22Rv1 (cell line): ENCODE measurements at regions not wholly inside any gene's neighbourhood (a gene's known extent, or its start where the extent isn't known, plus 50 kb on each side); places are given as distances from the start of the nearest gene placed in this dataset.

Experiments used
- H3K27ac ChIP-seq: fragments of 450-650 bp; 2 replicates; pipeline ENCODE4 v1.5.1; 2017
- ZFX ChIP-seq: fragments of 450-650 bp; IDR thresholded peaks from 2 replicates; pipeline ENCODE4 v1.6.1; 2017; ENCODE audit warnings: antibody characterized with exemption, borderline replicate concordance
- TF ChIP-seq, protein P1 (sequence below): fragments of 450-650 bp; IDR thresholded peaks from 2 replicates; pipeline ENCODE4 v1.5.1; 2017; ENCODE audit warnings: mild to moderate bottlenecking

DNA sequence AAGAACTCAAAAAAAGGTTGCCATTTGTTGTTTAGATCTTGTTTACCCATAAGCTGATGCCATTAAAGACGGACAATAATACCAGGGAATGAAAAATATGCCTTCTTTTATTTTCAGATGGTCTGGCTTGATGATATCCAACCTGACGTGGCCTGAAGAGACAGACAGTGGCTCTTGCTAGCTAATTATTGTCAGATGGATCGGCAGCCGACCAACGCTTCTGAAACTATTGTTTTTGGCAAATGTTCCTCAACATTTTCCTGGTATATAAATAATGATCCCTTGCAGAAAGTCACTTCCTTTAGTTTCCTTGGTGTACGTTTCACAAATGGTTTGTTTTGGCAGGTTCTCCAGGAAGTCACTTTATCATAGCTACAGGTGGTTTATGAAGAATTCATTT, 290.9 kb upstream of the TSHZ2 start:
- H3K27ac ChIP-seq = no peak overlapping the region
- no peak for TF ChIP-seq ZFX
- TF ChIP-seq, protein P1, sequence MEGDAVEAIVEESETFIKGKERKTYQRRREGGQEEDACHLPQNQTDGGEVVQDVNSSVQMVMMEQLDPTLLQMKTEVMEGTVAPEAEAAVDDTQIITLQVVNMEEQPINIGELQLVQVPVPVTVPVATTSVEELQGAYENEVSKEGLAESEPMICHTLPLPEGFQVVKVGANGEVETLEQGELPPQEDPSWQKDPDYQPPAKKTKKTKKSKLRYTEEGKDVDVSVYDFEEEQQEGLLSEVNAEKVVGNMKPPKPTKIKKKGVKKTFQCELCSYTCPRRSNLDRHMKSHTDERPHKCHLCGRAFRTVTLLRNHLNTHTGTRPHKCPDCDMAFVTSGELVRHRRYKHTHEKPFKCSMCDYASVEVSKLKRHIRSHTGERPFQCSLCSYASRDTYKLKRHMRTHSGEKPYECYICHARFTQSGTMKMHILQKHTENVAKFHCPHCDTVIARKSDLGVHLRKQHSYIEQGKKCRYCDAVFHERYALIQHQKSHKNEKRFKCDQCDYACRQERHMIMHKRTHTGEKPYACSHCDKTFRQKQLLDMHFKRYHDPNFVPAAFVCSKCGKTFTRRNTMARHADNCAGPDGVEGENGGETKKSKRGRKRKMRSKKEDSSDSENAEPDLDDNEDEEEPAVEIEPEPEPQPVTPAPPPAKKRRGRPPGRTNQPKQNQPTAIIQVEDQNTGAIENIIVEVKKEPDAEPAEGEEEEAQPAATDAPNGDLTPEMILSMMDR = no peak

DNA sequence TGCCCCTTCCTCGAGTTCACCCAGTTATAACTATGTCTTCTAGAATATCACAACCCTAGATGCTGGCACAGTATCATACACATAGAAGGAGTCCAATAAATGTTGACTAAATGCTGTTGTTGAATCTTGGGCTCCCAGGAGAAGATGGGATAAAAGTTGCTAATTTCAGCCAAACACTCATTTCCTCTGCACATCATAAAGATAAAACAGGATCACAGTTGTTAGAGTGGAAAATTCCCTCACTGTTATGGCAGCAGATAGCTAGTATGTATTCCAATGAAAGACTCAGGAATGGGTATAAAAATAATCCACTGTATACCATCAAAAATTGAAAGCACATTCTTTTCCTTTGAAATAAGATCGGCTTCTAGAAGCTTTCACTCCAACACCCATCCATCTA, 294.9 kb upstream of the TSHZ2 start:
- no peak overlapping the region for H3K27ac ChIP-seq
- TF ChIP-seq ZFX = no peak
- TF ChIP-seq, protein P1 = no peak

DNA sequence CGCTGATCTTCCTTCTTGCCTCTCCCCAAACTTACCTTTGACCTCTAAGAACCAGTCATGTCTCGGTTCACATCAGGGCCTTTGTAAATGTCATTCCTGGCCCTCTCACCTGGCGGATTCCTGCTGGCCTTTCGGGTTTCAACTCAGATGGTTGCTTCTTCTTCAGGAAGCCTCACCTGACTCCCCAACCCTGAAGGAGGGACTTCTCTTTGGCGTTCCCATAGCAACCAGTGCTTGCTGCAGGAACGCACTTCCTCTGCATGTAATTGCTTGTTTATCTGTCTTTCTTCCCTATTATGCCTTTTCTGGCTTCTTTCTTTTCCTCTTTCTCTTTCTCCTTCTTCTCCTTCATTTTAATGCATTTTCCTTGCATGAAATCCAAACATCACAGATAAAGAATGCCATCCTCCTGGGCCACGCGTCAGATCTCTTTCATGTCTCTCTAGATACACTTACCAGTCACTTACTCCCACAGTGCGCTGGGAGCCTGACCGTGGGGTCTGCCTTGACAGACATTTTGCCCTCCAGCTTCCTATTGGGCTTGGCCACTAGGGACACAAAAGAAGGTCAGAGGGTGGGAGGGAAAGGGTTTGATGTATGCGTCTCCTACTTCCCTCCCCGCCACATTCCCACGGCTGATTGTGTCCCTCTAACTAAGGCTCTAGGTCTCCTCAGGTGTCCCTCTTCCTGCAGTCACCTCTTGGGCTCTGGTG, 295.7 kb upstream of the TSHZ2 start:
- no peak for TF ChIP-seq ZFX
- TF ChIP-seq, protein P1 = no peak
- no peak overlapping the region for H3K27ac ChIP-seq

DNA sequence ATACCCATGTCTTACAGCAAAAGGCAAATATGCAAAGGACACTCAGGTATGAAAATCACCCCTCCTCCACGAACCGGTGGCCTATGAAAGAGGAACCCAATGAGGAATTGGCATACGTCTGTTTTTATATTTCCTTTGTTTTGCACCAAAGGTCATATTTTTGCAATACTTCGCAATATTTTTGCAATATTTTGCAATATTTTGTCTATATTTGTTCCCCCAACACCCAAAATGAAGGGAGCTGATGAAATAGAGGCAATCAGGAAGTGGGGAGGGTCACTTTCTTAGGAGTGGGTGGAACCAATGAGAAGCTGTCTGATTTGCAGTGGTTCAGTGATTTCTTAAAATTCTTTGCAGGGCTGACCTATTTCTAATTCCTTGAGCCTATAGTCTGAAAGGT, 296.8 kb upstream of the TSHZ2 start:
- no peak overlapping the region for H3K27ac ChIP-seq
- TF ChIP-seq, protein P1 = no peak

DNA sequence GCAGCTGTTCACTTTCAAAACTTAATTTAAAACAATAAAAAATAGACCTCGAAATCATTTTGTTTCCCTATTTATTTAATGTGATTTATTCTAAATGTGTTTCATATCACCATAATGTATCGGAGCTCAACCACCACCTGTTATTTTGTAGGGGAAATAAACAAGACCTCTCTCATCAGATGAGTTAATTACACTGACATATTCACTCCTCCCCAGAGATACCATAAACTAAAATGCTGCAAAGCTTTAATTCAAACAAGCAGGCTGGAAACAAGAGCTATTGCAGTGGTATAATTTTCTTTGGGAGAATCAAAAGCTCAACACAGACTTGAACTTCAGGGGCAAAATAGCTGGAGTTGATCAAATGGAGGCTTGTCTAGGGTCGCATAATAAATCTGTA, 303.5 kb upstream of the TSHZ2 start:
- no peak for TF ChIP-seq ZFX
- TF ChIP-seq, protein P1 = no peak
- H3K27ac ChIP-seq = no peak overlapping the region

DNA sequence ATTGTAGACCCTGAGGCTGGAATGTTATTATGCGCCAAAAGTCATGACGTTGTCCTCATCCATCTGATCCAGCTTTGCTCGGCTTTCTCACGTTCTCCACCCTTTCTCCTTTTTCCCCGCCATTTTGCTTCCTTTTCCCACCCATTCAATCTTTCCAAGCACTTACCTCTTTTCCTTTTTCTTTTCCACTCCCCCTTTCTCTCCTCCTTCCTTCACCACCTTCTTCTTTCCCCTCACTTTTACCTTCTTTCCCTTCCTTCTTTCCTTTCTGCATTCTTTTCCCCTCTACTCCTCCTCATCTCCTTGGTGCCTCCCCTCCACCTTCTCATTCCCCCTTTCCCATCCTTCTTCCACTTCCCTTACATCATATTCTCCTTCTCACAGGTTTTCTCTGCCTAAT, 304.8 kb upstream of the TSHZ2 start:
- TF ChIP-seq, protein P1 = no peak
- no peak for TF ChIP-seq ZFX
- H3K27ac ChIP-seq = no peak overlapping the region

DNA sequence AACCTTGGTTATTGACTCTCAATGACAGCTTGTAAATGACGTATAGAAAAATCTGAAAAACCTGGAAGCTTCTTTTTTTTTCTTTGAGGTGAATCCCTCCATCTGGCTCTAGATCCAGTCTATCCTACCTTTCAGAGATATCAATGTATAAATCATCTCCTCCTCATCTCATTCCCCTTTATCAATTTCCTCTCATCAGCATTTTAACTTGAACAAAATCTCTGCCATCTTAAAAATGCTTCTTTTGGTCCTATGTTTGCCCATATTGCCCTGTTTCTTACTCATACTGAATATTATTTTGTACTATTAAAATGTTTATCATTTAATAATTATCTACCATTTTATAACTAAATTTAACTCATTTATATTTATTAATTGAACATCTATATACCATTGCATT, 306.7 kb upstream of the TSHZ2 start:
- no peak for TF ChIP-seq ZFX
- TF ChIP-seq, protein P1 = no peak
- H3K27ac ChIP-seq = no peak overlapping the region
